Keratinocyte (primary cell): ENCODE measurements at regions not wholly inside any gene's neighbourhood (a gene's known extent, or its start where the extent isn't known, plus 50 kb on each side); places are given as distances from the start of the nearest gene placed in this dataset.

Source experiments
- DNase-seq: peaks from one replicate; pipeline ENCODE4 v3.0.0-alpha.2; 2011; ENCODE audit warnings: low read depth, missing footprints, low spot score
- FAIRE-seq: peaks from 2 replicates; lab custom pipeline; 2011; peaks lifted over from hg19 to GRCh38; lab: Jason Lieb, UNC
- H2AFZ ChIP-seq: 2 replicates; pipeline ENCODE4 v1.6.0; 2012; ENCODE audit warnings: low read length, control low read depth, inconsistent platforms; ENCODE audit not compliant: control insufficient read depth
- H3K27ac ChIP-seq: 2 replicates; pipeline ENCODE4 v1.5.1; 2011; ENCODE audit warnings: low read length; ENCODE audit not compliant: control insufficient read depth, insufficient read depth
- H3K27me3 ChIP-seq: 3 replicates; pipeline ENCODE4 v1.6.0; 2011; ENCODE audit warnings: low read length; ENCODE audit not compliant: control insufficient read depth, insufficient read depth; ENCODE audit errors: extremely low read depth
- H3K36me3 ChIP-seq, 2 experiments: 2 replicates in 1 of 2; 3 replicates in 1 of 2; pipeline ENCODE4 v1.5.1; 2011; ENCODE audit warnings: low read length in 2 of 2, mild to moderate bottlenecking in 1 of 2; ENCODE audit not compliant: control insufficient read depth in 2 of 2, insufficient read depth in 2 of 2; ENCODE audit errors: extremely low read depth in 1 of 2
- H3K4me1 ChIP-seq: 3 replicates; pipeline ENCODE4 v1.5.1; 2011; ENCODE audit warnings: low read length; ENCODE audit not compliant: control insufficient read depth, insufficient read depth; ENCODE audit errors: extremely low read depth
- H3K4me2 ChIP-seq: 3 replicates; pipeline ENCODE4 v1.6.0; 2011; ENCODE audit warnings: low read depth, low read length; ENCODE audit not compliant: control insufficient read depth, insufficient read depth; ENCODE audit errors: extremely low read depth
- H3K4me3 ChIP-seq, 3 experiments: fragments of 200-600 bp in 1 of 3; sonication (generic) in 1 of 3; 2 replicates in 2 of 3; 3 replicates in 1 of 3; pipeline ENCODE4 v1.5.1; 2011 to 2016; ENCODE audit warnings: low read length in 3 of 3, mild to moderate bottlenecking in 3 of 3, control low read depth in 2 of 3, inconsistent platforms in 1 of 3, low read depth in 1 of 3, mixed read lengths in 1 of 3, mixed run types in 1 of 3, moderate library complexity in 1 of 3; ENCODE audit not compliant: control insufficient read depth in 2 of 3, insufficient read depth in 2 of 3; ENCODE audit errors: extremely low read depth in 1 of 3
- H3K79me2 ChIP-seq: 2 replicates; pipeline ENCODE4 v1.6.0; 2012; ENCODE audit warnings: low read length; ENCODE audit not compliant: control insufficient read depth, insufficient read depth
- H3K9ac ChIP-seq: 3 replicates; pipeline ENCODE4 v1.6.0; 2011; ENCODE audit warnings: low read length; ENCODE audit not compliant: control insufficient read depth, insufficient read depth; ENCODE audit errors: extremely low read depth
- H3K9me1 ChIP-seq: 3 replicates; pipeline ENCODE4 v1.6.0; 2011; ENCODE audit warnings: low read length; ENCODE audit not compliant: control insufficient read depth, insufficient read depth; ENCODE audit errors: extremely low read depth
- H3K9me3 ChIP-seq: 2 replicates; pipeline ENCODE4 v1.5.1; 2012; ENCODE audit warnings: low read depth, low read length; ENCODE audit not compliant: control insufficient read depth
- H4K20me1 ChIP-seq: 3 replicates; pipeline ENCODE4 v1.6.0; 2011; ENCODE audit warnings: low read length; ENCODE audit not compliant: control insufficient read depth, insufficient read depth; ENCODE audit errors: extremely low read depth
- CTCF ChIP-seq, 3 experiments: IDR thresholded peaks in 1 of 3; conservative IDR thresholded peaks in 1 of 3; optimal IDR thresholded peaks in 1 of 3; 2 replicates in 2 of 3; 3 replicates in 1 of 3; pipeline versions ENCODE3 to v1.5.1; 2011; ENCODE audit warnings: low read length in 3 of 3, mild to moderate bottlenecking in 3 of 3, moderate library complexity in 2 of 3, control low read depth in 1 of 3, inconsistent platforms in 1 of 3; ENCODE audit not compliant: insufficient read depth in 2 of 3; ENCODE audit errors: extremely low read depth in 1 of 3
- EZH2 ChIP-seq: IDR thresholded peaks from one replicate; pipeline ENCODE4 v1.6.1; 2012; ENCODE audit warnings: inconsistent platforms, mild to moderate bottlenecking, low read length, moderate library complexity
- dilution Hi-C: fragments of 300-500 bp; cut with MboI; formaldehyde crosslinking; loops from one replicate; pipeline ENCODE4 v1.7.0; 2020; ENCODE audit warnings: low sequenced_read_pairs; ENCODE audit not compliant: extremely low pct_ligation_motif_present

GRCh38 chr13:107617527-107617926 lies 597.8 kb downstream of the LIG4 start:
- no peak overlapping the region for H3K9ac ChIP-seq
- H3K9me3 ChIP-seq, result no peaks in the 10 kb centered on the region
- H3K9me1 ChIP-seq, result no peaks in the 10 kb centered on the region
- no peaks in the 10 kb centered on the region for H3K27me3 ChIP-seq
- no peak for DNase-seq
- no peaks in the 10 kb centered on the region for H3K36me3 ChIP-seq
- H2AFZ ChIP-seq, result no peak overlapping the region
- no peaks in the 10 kb centered on the region for H3K4me1 ChIP-seq
- dilution Hi-C loops, result no loop called here
- no peak overlapping the region for H3K4me2 ChIP-seq
- H3K79me2 ChIP-seq, result no peaks in the 10 kb centered on the region
- H3K27ac ChIP-seq, result no peak overlapping the region
- no peak overlapping the region for H3K4me3 ChIP-seq
- FAIRE-seq, result no peak
- no peaks in the 10 kb centered on the region for H4K20me1 ChIP-seq
- TF ChIP-seq CTCF (optimal IDR thresholded peaks at IDR 0.05 in 1 of 3, IDR thresholded peaks at IDR 0.05 in 1 of 3, conservative IDR thresholded peaks at IDR 0.05 in 1 of 3; ENCODE audit: extremely low read depth in 1 of 3, insufficient read depth in 2 of 3, low read length in 3 of 3) (no peak), EZH2 (no peak)

GRCh38 chr13:107612376-107612775 lies 603.0 kb downstream of the LIG4 start:
- H3K9me1 ChIP-seq, result no peaks in the 10 kb centered on the region
- H3K36me3 ChIP-seq, result peaks cover 0 to 1% of the 10 kb centered on the region in 2 experiments
- H3K79me2 ChIP-seq, result no peaks in the 10 kb centered on the region
- dilution Hi-C loops, result no loop called here
- no peak overlapping the region for H3K27ac ChIP-seq
- H3K9me3 ChIP-seq, result no peaks in the 10 kb centered on the region
- no peak overlapping the region for H3K4me2 ChIP-seq
- H3K4me1 ChIP-seq, result no peaks in the 10 kb centered on the region
- TF ChIP-seq EZH2 (no peak), CTCF (optimal IDR thresholded peaks at IDR 0.05 in 1 of 3, IDR thresholded peaks at IDR 0.05 in 1 of 3, conservative IDR thresholded peaks at IDR 0.05 in 1 of 3; ENCODE audit: extremely low read depth in 1 of 3, insufficient read depth in 2 of 3, low read length in 3 of 3) (no peak)
- H2AFZ ChIP-seq, result no peak overlapping the region
- H3K4me3 ChIP-seq, result no peak overlapping the region
- H3K27me3 ChIP-seq, result no peaks in the 10 kb centered on the region
- H4K20me1 ChIP-seq, result no peaks in the 10 kb centered on the region
- no peak for DNase-seq
- FAIRE-seq, result no peak
- no peak overlapping the region for H3K9ac ChIP-seq
